GM19455 (cell line): ENCODE measurements at regions not wholly inside any gene's neighbourhood (a gene's known extent, or its start where the extent isn't known, plus 50 kb on each side); places are given as distances from the start of the nearest gene placed in this dataset.

Experiments
- ATAC-seq: cut with Tn5 transposase; IDR thresholded peaks from one replicate; pipeline ENCODE4 v1.9.1; 2021; ENCODE audit not compliant: unreplicated experiment

DNA sequence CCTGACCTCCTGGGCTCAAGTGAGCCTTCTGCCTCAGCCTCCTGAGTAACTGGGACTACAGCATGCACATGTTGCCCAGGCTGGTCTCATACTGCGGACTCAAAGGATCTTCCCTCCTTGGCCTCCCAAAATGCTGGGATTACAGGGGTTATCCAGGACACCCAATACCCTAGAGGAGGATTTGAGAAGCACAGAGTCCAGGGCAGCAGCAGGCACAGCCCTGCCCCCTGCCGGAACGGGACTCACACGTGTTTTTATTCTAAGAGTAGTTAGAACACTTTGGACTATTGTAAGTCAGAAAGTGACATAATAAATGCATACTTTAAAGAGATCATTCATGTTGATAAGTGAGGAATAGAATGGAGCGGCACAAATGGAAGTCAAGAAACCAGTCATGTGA is 80.2 kb downstream of the C6orf118 start:
- no peak for ATAC-seq

GRCh38 chr6:165227644-165228329 is 81.6 kb downstream of the C6orf118 start:
- no peak for ATAC-seq

GRCh38 chr6:165223736-165224135 is 85.7 kb downstream of the C6orf118 start:
- ATAC-seq, result no peak

DNA sequence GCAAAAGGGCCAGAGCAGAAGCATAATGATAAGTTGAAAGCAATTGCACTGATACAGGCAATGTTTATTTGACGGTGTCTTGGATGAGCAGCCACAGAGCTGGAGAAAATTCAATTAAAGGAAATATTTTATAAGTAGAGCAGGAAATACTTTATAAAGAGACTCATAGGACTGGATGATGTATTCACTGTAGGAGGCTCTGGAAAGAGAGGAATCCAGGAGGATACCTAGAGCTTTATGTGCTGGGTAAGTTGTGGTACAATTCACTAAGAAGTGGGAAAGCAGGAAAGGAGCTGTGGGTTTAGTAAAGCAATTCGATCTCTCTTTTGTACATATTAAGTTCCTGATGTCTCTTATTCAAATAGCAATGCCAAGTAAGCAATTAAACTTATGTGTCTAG is 86.3 kb downstream of the C6orf118 start:
- no peak for ATAC-seq

GRCh38 chr6:165222315-165223025 is 86.9 kb downstream of the C6orf118 start:
- ATAC-seq, result no peak

DNA sequence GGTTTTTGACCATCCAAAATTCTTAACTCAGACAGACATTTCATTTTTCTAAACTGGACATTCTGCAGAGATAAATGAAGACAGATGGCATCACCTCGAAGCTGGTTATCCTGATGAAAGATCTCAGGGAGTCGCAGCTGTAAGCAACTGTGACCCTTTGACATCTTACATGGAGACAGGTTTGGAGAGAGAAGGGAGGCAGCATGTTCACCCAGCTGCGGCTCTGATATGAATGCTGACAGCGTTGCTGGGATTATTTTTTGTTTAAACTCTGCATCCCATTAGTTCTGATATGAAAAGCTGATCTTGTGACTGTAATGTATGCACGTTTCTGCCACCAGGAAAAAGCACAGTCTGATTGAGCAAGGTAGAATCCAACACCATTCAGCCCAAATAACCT is 89.4 kb downstream of the C6orf118 start:
- no peak for ATAC-seq

DNA sequence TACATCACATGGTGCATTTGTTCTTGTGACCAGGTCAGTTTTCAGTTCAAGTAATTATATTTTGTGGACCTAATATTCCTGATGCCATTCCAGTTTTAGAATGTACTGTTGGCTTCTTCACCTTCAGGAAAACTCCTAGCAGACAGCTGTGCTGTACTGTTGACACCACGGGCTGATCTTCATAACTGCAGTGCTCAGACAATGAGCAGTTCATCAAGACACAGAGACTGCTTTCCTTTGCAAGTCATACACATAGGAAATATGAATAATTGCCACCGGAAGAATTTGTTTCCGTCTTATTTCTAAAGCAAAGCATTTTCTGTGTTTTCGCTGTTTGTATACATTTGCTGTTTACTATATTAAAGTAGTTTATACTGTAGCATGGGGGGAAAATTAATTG is 89.8 kb downstream of the C6orf118 start:
- ATAC-seq, result no peak

DNA sequence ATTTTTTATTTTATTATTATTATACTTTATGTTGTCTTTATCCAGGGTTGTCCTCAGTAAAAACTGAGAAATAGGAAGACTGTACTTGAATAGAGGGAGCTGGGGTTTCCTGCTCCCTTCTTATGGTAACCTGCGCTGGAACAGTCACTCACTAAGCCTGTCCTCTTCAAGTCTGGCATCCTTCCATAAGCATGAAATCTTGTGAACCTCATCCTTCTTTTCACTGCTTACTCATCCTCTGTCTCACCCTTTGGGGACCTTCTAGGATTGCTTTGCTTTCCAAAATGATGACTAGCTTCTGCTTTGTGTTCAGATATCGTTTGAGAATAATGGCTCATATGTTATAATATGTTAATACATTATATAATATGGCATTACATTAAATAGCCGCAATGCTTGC is 90.6 kb downstream of the C6orf118 start:
- ATAC-seq, result no peak

GRCh38 chr6:165206798-165207197 is 102.6 kb downstream of the C6orf118 start:
- no peak for ATAC-seq

DNA sequence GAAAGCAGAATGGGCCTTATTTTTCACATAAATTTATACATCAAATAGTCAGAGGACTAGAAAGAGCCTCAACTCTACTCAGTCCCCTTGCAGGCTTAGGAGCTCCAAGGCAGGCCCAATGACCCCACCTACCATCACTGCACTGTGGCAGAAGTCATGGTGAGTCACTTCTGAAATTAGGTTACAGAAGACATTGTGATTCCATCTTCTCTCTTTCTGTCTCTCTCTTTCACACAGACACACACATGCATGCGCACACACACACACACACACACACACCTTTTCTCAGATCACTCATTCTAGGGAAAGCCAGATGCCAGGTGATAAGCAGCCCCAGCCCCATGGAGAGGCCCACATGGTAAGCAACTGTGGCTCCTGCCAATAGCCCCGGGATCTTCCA is 103.8 kb downstream of the C6orf118 start:
- no peak for ATAC-seq

- ATAC-seq, result no peak
These were observed 104.4 kb downstream of the C6orf118 start for GRCh38 chr6:165204807-165205545.

- ATAC-seq, result no peak
These were observed 109.2 kb downstream of the C6orf118 start for GRCh38 chr6:165200178-165200577.

- ATAC-seq, result no peak
These were observed 117.9 kb downstream of the C6orf118 start for GRCh38 chr6:165191461-165191860.

DNA sequence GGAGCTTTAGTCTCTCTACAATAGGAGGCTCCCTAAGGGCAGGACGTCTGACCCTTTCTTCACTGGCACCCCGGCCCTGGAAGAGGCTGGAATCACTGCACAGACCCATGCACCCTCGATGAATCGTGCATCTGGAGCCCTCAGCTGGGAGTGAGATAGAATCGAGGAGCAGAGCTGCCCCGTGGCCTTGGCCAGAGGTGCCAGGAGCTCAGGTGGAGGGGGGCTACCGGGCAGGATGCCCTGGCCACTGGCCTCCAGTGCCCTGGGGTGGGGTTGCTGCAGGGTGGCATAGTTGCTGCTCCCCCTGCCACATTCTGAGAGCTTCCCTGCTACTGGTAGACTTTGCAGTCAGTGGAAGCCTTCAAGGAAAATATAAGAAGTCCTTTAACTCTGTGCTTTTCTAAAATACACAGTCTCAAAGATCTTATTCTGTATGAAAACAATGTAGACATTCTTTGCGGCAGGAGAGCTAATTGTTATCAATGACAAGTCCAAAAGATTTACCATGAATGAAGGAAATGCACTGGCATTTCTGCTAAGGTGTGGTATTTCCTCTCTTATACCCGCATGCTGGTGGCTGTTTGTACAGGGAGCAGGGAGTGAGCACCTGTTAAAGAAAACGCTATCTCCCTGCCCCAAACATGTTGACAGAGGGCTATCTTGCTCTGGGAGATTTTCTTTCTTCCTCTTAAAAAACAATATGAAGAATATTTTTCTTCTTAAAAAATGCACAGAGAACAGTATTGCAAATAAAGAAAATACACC is 122.8 kb downstream of the C6orf118 start:
- ATAC-seq, result no peak

DNA sequence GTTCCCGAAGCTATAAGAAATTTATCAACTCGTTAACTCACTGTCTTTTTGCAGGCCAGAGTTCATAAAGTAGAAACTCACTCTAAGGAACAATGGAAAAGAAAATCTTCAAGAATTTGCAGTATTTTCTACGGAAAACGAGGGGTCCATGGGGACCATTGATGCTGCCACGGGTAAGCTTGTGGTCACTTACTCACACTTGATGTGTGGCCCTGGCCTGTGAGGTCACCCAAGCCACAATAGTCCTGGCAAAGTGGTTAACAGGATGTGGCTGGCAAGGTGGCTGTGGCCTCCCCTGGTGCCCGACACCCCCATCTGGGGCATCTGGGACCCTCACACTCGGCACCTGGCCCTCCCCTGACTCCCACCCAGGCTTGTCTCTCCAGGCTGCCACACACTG is 123.4 kb downstream of the C6orf118 start:
- ATAC-seq, result no peak

- no peak for ATAC-seq
These were observed 125.0 kb downstream of the C6orf118 start for GRCh38 chr6:165184192-165184979.

DNA sequence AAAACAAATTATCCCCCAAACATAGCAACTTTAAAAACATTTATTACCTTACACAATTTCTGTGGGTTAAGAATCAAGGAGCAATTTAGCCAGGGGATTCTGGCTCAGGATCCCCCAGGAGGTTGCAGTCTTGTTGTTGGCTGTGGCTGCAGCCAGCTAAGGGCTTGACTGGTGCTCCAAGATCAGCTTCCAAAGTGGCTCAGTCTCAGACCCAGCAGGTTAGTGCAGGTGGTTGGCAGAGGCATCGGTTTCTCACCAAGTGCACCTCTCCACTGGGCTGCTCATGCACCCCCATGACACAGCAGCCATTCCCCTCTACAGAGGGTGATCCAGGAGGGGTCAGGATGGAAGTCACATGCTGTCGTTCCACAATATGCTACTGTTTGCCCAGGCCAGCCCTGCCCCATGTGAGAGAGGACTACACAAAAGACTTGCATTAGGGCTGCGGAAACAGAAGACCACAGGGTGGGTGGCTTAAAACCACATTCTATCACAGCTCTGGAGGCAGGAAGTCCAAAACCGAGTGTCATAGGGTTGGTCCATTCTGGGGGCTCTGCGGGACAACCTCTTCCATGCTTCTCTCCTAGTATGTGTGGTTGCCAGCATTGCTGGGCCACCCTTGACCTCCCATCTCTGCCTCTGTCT is 125.8 kb downstream of the C6orf118 start:
- ATAC-seq, result no peak

GRCh38 chr6:165183071-165183470 is 126.3 kb downstream of the C6orf118 start:
- ATAC-seq, result no peak

DNA sequence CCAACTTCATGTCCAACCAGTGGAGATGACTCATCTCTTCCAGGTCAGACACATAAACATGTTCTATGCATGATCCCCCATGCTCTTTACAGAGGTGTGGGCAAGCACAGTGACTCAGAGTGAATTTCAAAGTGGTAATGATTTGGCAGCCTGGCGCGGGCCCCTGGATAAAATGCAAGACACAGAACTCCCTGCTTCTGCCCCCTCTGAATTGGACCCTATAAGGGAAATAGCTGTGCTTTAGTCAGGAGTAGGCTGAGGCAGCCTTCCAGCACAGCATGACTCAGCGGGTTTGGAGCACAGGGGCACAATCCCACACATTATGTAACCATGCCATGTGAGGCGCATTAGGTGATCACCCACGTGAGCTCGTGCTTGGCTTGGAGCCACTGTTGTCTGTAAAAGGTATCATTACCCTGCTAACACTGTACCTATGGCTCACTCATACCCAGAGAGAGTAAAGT is 127.4 kb downstream of the C6orf118 start:
- no peak for ATAC-seq

- no peak for ATAC-seq
These were observed 131.3 kb downstream of the C6orf118 start for GRCh38 chr6:165178056-165178455.
